IMR-90 (cell line): ENCODE measurements at regions not wholly inside any gene's neighbourhood (a gene's known extent, or its start where the extent isn't known, plus 50 kb on each side); places are given as distances from the start of the nearest gene placed in this dataset.

Source experiments
- ATAC-seq: fragments of 200-7000 bp; cut with Tn5 transposase; 2 replicates; pipeline ENCODE4 v1.9.1; 2020; ENCODE audit warnings: low read depth, mild to moderate bottlenecking, moderate library complexity
- BruUV-seq: library from RNA; stranded (reverse); fragments of 400-500 nt; replicated peaks from 2 replicates; lab custom pipeline; 2021; lab: Mats Ljungman, UMichigan
- CTCF ChIA-PET: fragments of 300-600 bp; formaldehyde crosslinking; extraction: SDS; loops from one replicate; lab custom pipeline; 2021; ENCODE audit warnings: antibody characterized with exemption; lab: Yijun Ruan, JAX
- POLR2A ChIA-PET: fragments of 300-600 bp; sonication (Branson Sonifier 250); formaldehyde crosslinking; loops from one replicate; lab custom pipeline; 2022; ENCODE audit warnings: antibody characterized with exemption; ENCODE audit not compliant: unreplicated experiment; lab: Charles Lee
- DNase-seq: peaks from one replicate; pipeline ENCODE4 v3.0.0; 2013
- H2AFZ ChIP-seq: replicated peaks from 2 replicates; pipeline ENCODE3; 2013; ENCODE audit warnings: low read length, mild to moderate bottlenecking; ENCODE audit not compliant: poor library complexity
- H2AK5ac ChIP-seq: 2 replicates; pipeline ENCODE4 v1.6.1; 2013; ENCODE audit warnings: low read depth, low read length, inconsistent platforms
- H2AK9ac ChIP-seq: replicated peaks from 2 replicates; pipeline ENCODE3; 2013; ENCODE audit warnings: mild to moderate bottlenecking, low read depth, low read length, moderate library complexity; ENCODE audit not compliant: poor library complexity
- H2BK120ac ChIP-seq: 2 replicates; pipeline ENCODE4 v1.6.1; 2013; ENCODE audit warnings: low read depth, low read length, inconsistent platforms
- H2BK15ac ChIP-seq: 3 replicates; pipeline ENCODE4 v1.6.1; 2013; ENCODE audit warnings: low read depth, low read length, inconsistent platforms
- H2BK20ac ChIP-seq: 2 replicates; pipeline ENCODE4 v1.6.1; 2013; ENCODE audit warnings: low read depth, mild to moderate bottlenecking, inconsistent platforms, low read length, moderate library complexity
- H2BK5ac ChIP-seq: 2 replicates; pipeline ENCODE4 v1.6.1; 2013; ENCODE audit warnings: mild to moderate bottlenecking, low read depth, low read length, inconsistent platforms; ENCODE audit not compliant: poor library complexity, severe bottlenecking
- H3K14ac ChIP-seq: replicated peaks from 2 replicates; pipeline ENCODE4 v1.6.1; 2013; ENCODE audit warnings: low read depth, low read length, inconsistent platforms
- H3K18ac ChIP-seq: 2 replicates; pipeline ENCODE4 v1.6.1; 2013; ENCODE audit warnings: low read depth, low read length, control low read depth
- H3K23ac ChIP-seq: 2 replicates; pipeline ENCODE4 v1.6.1; 2013; ENCODE audit warnings: low read depth, low read length, inconsistent platforms
- H3K27ac ChIP-seq: 2 replicates; pipeline ENCODE4 v1.5.1; 2013; ENCODE audit warnings: mild to moderate bottlenecking, control low read depth, low read length; ENCODE audit not compliant: insufficient read depth
- H3K27me3 ChIP-seq: 2 replicates; pipeline ENCODE4 v1.6.1; 2013; ENCODE audit warnings: low read length; ENCODE audit not compliant: control insufficient read depth, insufficient read depth
- H3K36me3 ChIP-seq: 2 replicates; pipeline ENCODE4 v1.6.1; 2013; ENCODE audit warnings: low read length, mixed read lengths; ENCODE audit not compliant: control insufficient read depth, insufficient read depth
- H3K4ac ChIP-seq: 2 replicates; pipeline ENCODE4 v1.6.1; 2013; ENCODE audit warnings: low read depth, low read length, inconsistent platforms
- H3K4me1 ChIP-seq: 2 replicates; pipeline ENCODE4 v1.6.1; 2013; ENCODE audit warnings: low read length, mixed read lengths; ENCODE audit not compliant: control insufficient read depth, insufficient read depth
- H3K4me2 ChIP-seq: 2 replicates; pipeline ENCODE4 v1.6.1; 2013; ENCODE audit warnings: low read depth, mild to moderate bottlenecking, control low read depth, low read length, moderate library complexity
- H3K4me3 ChIP-seq: 2 replicates; pipeline ENCODE4 v1.5.1; 2013; ENCODE audit warnings: low read depth, mild to moderate bottlenecking, control low read depth, low read length, moderate library complexity; ENCODE audit not compliant: insufficient read depth
- H3K56ac ChIP-seq: 2 replicates; pipeline ENCODE4 v1.6.1; 2013; ENCODE audit warnings: low read length, inconsistent platforms; ENCODE audit not compliant: insufficient read depth; ENCODE audit errors: extremely low read depth
- H3K79me1 ChIP-seq, 2 experiments: 2 replicates each; pipeline ENCODE4 v1.6.1; 2013; ENCODE audit warnings: low read length in 2 of 2, inconsistent platforms in 1 of 2, low read depth in 1 of 2
- H3K9ac ChIP-seq: 2 replicates; pipeline ENCODE4 v1.6.1; 2013; ENCODE audit warnings: low read depth, low read length, control low read depth
- H3K9me1 ChIP-seq: 2 replicates; pipeline ENCODE4 v1.6.1; 2013; ENCODE audit warnings: low read length, inconsistent platforms; ENCODE audit not compliant: insufficient read depth
- H3K9me3 ChIP-seq: 2 replicates; pipeline ENCODE4 v1.6.1; 2013; ENCODE audit warnings: low read length; ENCODE audit not compliant: control insufficient read depth, insufficient read depth
- H4K20me1 ChIP-seq: 2 replicates; pipeline ENCODE4 v1.6.1; 2013; ENCODE audit warnings: low read length, inconsistent platforms; ENCODE audit not compliant: insufficient read depth
- H4K5ac ChIP-seq: 2 replicates; pipeline ENCODE4 v1.6.1; 2013; ENCODE audit warnings: mild to moderate bottlenecking, low read depth, low read length, control low read depth
- H4K8ac ChIP-seq, 2 experiments: 2 replicates each; pipeline ENCODE4 v1.6.1; 2013; ENCODE audit warnings: low read depth in 2 of 2, low read length in 2 of 2, control low read depth in 1 of 2, inconsistent platforms in 1 of 2
- H4K91ac ChIP-seq: 2 replicates; pipeline ENCODE4 v1.6.1; 2013; ENCODE audit warnings: low read depth, low read length, inconsistent platforms; ENCODE audit not compliant: insufficient read depth
- SMC3 ChIP-seq: fragments of 150-350 bp; IDR thresholded peaks from 2 replicates; pipeline ENCODE4 v1.6.1; 2016; ENCODE audit warnings: low read depth, mild to moderate bottlenecking, antibody characterized with exemption, low read length, moderate library complexity
- dilution Hi-C: fragments of 300-500 bp; cut with HindIII; formaldehyde crosslinking; loops from one replicate; pipeline ENCODE4 v1.14.3; 2018; ENCODE audit warnings: low sequenced_read_pairs; ENCODE audit not compliant: unreplicated experiment
- in situ Hi-C: fragments of 300-500 bp; cut with MboI; formaldehyde crosslinking; loops from 3 replicates; pipeline ENCODE4 v1.14.3; 2019; ENCODE audit warnings: low sequenced_read_pairs, inconsistent platforms, mixed read lengths
- intact Hi-C: fragments of 100-400 bp; cut with micrococcal nuclease; formaldehyde crosslinking; loops from 2 replicates; pipeline ENCODE4 v1.10.0; 2022

GRCh38 chr2:204428675-204429074, 116.6 kb upstream of the PARD3B start:
- ATAC-seq: no peak
- no peaks in the 10 kb centered on the region for H3K36me3 ChIP-seq
- H2BK5ac ChIP-seq: no peak overlapping the region
- dilution Hi-C loops (no loop called here), intact Hi-C loops (no loop called here), in situ Hi-C loops (no loop called here)
- BruUV-seq: no TSS peak
- no peak overlapping the region for H2AK9ac ChIP-seq
- no peak overlapping the region for H4K5ac ChIP-seq
- no peak overlapping the region for H4K91ac ChIP-seq
- H3K9me1 ChIP-seq: no peaks in the 10 kb centered on the region
- H3K18ac ChIP-seq: no peak overlapping the region
- H4K8ac ChIP-seq: no peak overlapping the region
- H2BK15ac ChIP-seq: no peak overlapping the region
- no peak overlapping the region for H3K14ac ChIP-seq
- no peak overlapping the region for H3K4me2 ChIP-seq
- no peak overlapping the region for H2BK120ac ChIP-seq
- no peak overlapping the region for H3K4ac ChIP-seq
- H3K79me1 ChIP-seq: no peaks in the 10 kb centered on the region
- 0 out of 2 replicates have a peak, but pooled peaks cover 4% of the 10 kb centered on the region for H3K9me3 ChIP-seq
- no peaks in the 10 kb centered on the region for H3K27me3 ChIP-seq
- H3K56ac ChIP-seq: no peak overlapping the region
- H3K4me3 ChIP-seq: no peak overlapping the region
- DNase-seq: no peak
- H3K23ac ChIP-seq: no peak overlapping the region
- no peak overlapping the region for H3K27ac ChIP-seq
- no peaks in the 10 kb centered on the region for H3K4me1 ChIP-seq
- no peak overlapping the region for H3K9ac ChIP-seq
- H2AFZ ChIP-seq: no peak overlapping the region
- CTCF ChIA-PET: no interaction called here
- TF ChIP-seq SMC3: no peak
- H4K20me1 ChIP-seq: no peaks in the 10 kb centered on the region
- no peak overlapping the region for H2AK5ac ChIP-seq
- POLR2A ChIA-PET: no interaction called here
- no peak overlapping the region for H2BK20ac ChIP-seq
